D721Med (cell line): ENCODE measurements at regions not wholly inside any gene's neighbourhood (a gene's known extent, or its start where the extent isn't known, plus 50 kb on each side); places are given as distances from the start of the nearest gene placed in this dataset.

Source experiments
- DNase-seq: peaks from one replicate; pipeline ENCODE4 v3.0.0; 2011; ENCODE audit warnings: low spot score; ENCODE audit not compliant: insufficient read length
- FAIRE-seq: peaks from 2 replicates; lab custom pipeline; 2011; peaks lifted over from hg19 to GRCh38; lab: Jason Lieb, UNC
- TF ChIP-seq, protein P1 (sequence below): IDR thresholded peaks from 2 replicates; pipeline ENCODE4 v1.5.1; 2012; ENCODE audit warnings: mild to moderate bottlenecking, control low read depth; ENCODE audit not compliant: insufficient read depth; ENCODE audit errors: missing control alignments

DNA sequence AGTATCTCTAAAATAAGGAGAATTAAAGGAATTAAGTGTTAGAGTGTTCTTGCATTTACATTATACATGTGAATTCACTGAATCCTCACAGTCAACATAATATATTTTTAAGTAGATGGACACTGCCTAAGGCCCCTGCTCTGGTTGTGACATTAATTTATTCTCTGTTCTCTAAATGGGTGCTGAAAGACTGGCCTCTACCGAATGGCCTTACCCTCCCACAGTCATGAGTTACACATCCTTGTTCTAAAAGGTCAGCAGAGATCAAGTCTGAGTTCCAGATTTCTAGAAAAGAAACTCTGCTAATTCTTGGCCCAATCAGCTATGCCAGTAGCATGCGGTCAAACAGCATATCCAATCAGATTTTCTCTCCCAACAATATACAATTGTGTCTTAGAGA is 193.2 kb downstream of the TM2D1 start:
- TF ChIP-seq, protein P1, sequence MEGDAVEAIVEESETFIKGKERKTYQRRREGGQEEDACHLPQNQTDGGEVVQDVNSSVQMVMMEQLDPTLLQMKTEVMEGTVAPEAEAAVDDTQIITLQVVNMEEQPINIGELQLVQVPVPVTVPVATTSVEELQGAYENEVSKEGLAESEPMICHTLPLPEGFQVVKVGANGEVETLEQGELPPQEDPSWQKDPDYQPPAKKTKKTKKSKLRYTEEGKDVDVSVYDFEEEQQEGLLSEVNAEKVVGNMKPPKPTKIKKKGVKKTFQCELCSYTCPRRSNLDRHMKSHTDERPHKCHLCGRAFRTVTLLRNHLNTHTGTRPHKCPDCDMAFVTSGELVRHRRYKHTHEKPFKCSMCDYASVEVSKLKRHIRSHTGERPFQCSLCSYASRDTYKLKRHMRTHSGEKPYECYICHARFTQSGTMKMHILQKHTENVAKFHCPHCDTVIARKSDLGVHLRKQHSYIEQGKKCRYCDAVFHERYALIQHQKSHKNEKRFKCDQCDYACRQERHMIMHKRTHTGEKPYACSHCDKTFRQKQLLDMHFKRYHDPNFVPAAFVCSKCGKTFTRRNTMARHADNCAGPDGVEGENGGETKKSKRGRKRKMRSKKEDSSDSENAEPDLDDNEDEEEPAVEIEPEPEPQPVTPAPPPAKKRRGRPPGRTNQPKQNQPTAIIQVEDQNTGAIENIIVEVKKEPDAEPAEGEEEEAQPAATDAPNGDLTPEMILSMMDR = no peak
- FAIRE-seq = no peak
- no peak for DNase-seq

DNA sequence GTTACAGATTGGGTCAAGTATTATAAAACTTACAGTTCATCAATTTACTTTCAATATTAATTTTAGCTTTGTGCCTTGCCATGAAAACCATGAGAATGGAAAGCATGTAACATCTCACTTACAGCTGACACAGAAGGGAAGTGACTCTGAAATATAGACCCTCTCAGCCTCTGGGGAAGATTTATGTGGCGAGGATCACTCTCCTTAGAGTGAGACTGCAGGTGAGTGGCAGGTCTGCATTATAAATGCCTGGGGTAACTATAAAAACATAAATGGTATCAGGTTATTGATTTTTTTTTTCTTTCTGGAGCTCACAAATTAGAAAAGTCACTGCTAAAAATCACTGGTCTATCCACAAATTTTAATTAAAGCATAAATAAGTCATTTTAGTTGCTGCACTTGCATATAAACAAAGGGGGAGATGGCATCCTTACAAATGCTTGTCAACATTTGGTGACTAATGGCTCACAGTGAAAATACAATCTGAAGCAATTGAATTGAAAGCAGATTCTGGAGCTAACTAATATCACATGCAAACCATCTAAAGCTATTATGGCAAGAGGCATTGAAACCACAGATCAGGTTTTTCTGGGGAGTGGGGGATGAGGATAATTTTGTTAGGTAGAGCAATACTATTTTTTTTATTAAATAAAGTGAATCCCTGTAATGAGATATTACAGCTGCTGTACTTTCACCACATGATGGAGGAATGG is 200.9 kb downstream of the TM2D1 start:
- FAIRE-seq (no peak), DNase-seq (no peak)
- TF ChIP-seq, protein P1 = no peak

DNA sequence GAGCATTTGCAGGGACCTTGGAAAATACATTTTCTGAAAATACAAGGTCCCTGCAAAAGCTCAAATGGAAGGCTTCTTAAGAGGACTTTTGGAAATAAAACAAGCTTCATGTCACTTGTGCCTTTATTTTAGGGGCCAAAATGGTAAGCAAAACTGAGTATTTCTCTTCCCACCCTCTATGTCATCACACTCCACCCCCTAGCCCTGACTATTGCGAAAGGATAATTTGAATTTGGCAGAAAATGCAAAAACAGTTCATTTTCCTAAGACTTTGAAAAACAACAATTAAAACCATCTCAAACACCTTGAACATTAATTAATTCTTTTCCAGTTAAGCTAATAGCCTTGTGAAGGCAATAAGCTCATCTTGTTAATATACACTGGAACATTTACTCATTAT is 201.7 kb downstream of the TM2D1 start:
- FAIRE-seq (no peak), DNase-seq (no peak)
- TF ChIP-seq, protein P1 = no peak

- TF ChIP-seq, protein P1 = no peak
- DNase-seq (no peak), FAIRE-seq (no peak)
Observed at GRCh38 chr1:61520401-61520800, 204.5 kb downstream of the TM2D1 start.

DNA sequence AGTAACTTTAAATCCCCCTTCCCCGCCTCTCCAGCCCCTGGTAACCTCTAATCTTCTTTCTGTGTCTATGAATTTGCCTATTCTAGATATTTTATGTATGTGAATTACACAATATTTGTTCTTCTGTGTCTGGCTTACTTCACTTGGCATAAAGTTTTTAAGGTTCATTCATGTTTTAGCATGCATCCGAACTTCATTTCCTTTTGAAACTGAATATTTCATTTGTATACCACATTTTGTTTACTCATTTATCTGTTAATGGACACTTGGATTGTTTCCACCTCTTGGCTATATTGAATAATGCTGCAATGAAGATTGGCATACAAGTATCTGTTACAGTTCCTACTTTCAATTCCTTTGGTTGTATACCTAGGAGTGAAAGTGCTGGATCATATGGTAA is 205.3 kb downstream of the TM2D1 start:
- DNase-seq = no peak
- TF ChIP-seq, protein P1 = no peak
- no peak for FAIRE-seq

DNA sequence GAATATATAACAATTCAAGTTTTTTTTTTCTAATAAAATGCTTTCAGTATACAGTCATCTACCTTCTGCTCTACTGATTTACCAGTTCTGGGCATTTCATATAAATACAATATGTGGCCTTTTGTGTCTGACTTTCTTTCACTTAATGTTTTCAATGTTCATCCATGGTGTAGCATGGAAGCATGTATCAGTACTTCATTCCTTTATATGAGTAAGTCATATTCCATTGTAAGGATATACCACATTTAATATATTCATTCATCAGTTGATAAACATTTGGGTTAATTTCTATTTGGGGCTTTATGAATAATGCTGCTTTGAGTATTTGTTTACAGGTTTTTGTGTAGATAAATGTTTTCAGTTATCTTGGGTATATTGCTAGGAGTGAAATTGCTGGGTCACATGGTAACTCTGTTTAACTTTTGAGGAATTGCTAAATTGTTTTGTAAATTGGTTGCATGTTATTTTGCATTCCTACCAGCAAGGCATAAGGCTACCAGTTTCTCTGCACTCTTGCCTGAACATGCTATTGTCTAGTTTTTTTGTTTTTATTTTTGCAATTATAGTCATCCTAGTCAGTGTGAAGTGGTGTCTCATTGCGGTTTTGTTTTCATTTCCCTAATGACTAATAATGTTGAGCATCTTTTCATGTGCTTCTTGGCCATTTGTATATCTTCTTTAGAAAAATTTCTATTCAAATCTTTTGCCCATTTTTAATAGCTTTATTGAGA is 206.1 kb downstream of the TM2D1 start:
- no peak for FAIRE-seq
- TF ChIP-seq, protein P1 = no peak
- DNase-seq = no peak

DNA sequence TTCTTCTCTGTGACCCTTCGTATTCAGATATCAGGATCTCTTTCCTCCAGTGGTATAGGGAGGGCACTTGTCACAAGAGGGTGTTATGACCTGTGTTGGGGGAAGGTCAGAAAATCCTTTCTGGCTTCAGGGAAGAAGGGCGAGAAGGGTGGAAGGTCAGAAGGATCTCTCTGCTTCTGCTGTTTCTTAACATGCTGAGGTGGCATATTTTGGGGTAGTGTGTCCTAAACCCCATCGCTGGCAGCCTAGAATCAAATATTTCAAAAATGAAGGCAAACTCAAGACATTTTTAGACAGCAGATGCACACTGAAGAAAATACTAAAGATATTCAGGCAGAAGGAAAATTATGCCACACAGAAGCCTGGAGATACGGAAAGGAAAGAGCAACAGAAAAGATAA is 207.6 kb downstream of the TM2D1 start:
- FAIRE-seq = no peak
- TF ChIP-seq, protein P1 = no peak
- no peak for DNase-seq
